ENCODE measurements at regions not wholly inside any gene's neighbourhood (a gene's known extent, or its start where the extent isn't known, plus 50 kb on each side); places are given as distances from the start of the nearest gene placed in this dataset.

DNA sequence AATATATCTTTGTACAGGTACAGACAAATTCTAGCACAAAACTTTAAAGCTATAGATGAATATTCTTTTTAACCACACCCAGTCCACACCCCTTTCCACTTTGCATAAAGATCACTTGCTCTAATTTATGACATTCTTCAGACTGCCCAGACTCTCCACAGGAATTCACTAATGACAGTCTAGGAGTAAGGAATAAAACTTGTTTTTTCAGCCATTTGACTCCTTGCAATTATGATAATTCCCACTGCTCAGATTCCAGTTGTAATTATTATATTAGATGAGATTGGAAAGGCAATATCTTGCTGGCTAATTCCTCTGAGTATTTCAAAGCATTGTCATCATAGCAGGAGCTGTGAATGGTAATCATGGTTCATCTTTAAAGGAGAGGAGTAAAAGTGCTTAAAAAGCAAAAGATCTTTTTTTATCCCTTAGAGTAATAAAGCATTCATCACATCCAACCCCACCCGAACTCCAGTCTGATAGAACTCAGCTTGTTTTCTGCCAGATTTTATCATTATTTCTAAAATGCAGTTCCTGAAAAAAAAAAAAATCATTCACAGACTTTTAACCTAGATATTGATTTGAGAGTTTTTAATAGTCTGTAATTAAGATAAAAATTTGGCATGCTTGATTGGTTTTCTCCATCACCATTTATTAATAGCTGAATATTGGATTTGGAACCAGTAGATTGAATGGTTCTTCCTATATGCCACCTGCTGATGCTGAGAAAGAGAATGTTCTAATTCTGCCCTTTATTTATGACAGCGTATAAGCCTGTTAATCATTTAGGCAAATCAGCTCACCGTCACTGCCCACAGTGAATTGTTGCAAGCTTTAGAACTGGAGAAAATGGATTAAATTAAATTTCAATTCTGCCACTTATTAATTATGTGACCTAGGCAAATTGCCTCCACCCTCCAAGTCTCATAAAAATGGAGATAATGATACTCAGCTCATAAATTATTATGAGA lies 93.9 kb upstream of the RASSF8 start:
- H3K4me3 ChIP-seq (ENCODE audit: low read depth, low read length), result no peak overlapping the region
- TF ChIP-seq, protein P1, sequence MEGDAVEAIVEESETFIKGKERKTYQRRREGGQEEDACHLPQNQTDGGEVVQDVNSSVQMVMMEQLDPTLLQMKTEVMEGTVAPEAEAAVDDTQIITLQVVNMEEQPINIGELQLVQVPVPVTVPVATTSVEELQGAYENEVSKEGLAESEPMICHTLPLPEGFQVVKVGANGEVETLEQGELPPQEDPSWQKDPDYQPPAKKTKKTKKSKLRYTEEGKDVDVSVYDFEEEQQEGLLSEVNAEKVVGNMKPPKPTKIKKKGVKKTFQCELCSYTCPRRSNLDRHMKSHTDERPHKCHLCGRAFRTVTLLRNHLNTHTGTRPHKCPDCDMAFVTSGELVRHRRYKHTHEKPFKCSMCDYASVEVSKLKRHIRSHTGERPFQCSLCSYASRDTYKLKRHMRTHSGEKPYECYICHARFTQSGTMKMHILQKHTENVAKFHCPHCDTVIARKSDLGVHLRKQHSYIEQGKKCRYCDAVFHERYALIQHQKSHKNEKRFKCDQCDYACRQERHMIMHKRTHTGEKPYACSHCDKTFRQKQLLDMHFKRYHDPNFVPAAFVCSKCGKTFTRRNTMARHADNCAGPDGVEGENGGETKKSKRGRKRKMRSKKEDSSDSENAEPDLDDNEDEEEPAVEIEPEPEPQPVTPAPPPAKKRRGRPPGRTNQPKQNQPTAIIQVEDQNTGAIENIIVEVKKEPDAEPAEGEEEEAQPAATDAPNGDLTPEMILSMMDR (IDR thresholded peaks at IDR 0.05; ENCODE audit: insufficient read depth, low read length, missing control alignments), result no peak
- POLR2A ChIA-PET, result interaction anchor here (0.9 kb wide), 1 partner anchor 90 kb away, joined by 3 read pairs; no protein-coding TSS in a partner anchor
- CTCF ChIA-PET, result interaction anchor here (0.7 kb wide), 2 partner anchors 71 to 425 kb away, joined by 3 read pairs; no protein-coding TSS in a partner anchor
- no peak for DNase-seq (ENCODE audit: low read depth, low spot score)

DNA sequence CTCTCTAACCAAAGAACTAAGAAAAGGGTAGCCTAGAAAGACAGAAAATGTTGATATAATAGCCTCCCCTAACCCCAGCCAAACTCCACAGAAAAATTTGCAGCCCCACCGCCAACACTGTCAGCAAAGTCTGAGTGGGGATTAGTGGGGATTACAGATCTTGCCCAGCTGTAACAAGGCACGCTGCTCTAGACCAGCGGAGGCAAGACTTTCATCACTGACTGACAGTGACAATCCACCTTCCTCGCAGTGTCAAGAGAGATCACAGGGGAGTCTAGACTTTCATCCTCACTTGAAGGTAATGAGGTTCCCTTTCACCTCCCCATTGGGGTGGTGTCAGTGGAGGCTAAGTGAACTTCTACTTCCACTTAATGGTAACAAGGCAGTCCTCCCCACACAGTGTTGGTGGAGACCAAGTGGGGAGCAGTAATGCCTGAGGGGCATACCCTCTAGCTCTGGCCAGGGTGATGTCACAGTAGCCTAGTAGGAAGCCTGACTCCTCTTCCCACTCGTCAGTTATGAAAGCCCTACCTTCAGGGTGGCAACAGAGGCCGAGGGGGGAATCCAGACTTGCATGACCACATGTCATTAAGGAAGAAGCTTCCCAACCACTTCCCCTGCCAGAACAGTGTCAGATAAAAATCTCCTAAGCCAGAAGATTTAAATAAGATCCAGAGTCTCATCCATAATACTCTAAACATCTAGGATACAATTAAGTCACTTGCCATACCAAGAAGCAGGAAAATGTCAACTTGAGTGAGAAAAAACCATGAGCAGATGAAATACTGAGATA lies 91.7 kb upstream of the RASSF8 start:
- DNase-seq (ENCODE audit: low read depth, low spot score), result no peak
- POLR2A ChIA-PET, result no interaction called here
- CTCF ChIA-PET, result no interaction called here
- TF ChIP-seq, protein P1 (IDR thresholded peaks at IDR 0.05; ENCODE audit: insufficient read depth, low read length, missing control alignments), result no peak
- no peak overlapping the region for H3K4me3 ChIP-seq (ENCODE audit: low read depth, low read length)

DNA sequence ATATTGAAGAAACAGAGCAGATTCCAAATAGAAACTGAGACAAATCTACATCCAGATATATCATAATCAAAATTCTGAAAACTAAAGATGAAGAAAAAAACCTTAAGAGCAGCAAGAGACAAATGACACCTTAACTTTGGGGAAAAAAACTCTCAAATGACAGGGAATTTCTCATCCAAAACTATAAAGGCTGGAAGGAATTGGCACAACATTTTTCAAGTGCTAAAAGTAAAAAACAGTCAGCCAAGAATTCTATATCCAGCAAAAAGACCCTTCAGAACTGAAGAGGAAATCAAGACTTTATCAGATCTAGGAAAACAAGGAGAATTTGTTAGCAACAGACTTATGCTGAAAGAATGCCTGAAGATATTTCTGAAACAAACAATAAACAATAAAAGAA lies 90.3 kb upstream of the RASSF8 start:
- CTCF ChIA-PET, result no interaction called here
- DNase-seq (ENCODE audit: low read depth, low spot score), result no peak
- TF ChIP-seq, protein P1 (IDR thresholded peaks at IDR 0.05; ENCODE audit: insufficient read depth, low read length, missing control alignments), result no peak
- H3K4me3 ChIP-seq (ENCODE audit: low read depth, low read length), result no peak overlapping the region
- POLR2A ChIA-PET, result no interaction called here

DNA sequence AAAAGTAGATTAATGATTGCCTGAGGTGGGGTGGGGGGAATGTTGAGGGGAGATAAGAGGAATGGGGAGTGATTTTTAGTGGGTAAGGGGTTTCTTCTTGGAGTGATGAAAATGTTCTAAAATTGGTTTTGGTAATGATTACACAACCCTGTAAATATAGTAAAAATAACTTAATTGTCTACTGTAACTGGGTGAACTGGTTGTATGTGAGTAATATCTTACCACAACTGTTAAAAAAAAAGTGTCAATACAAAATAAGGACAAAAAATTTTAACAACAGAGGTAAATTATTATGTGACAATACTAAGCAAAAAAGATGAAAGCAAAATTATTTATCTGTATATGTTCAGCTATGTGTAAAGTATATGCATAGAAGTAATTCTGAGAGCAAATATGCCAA lies 86.3 kb upstream of the RASSF8 start:
- CTCF ChIA-PET, result no interaction called here

DNA sequence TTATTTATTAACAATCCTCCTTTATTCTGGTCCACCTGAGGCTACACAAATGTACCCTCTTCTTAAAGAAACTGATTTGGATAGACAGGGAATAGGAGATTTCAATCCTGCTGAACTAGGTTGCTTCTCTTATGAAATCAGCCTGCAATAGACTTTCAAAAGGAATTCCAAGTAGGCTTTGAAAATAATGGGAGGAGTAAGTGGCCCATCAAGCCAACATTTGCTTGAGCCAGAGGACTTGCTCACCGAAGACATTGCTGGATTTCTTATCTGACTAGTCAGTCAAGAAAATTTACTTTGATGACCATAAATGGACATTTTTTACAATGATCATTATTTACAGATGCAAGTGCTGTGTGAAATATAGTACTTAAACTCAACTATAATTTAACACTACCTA lies 82.8 kb upstream of the RASSF8 start:
- H3K4me3 ChIP-seq (ENCODE audit: low read depth, low read length), result no peak overlapping the region
- DNase-seq (ENCODE audit: low read depth, low spot score), result no peak
- CTCF ChIA-PET, result no interaction called here
- TF ChIP-seq, protein P1 (IDR thresholded peaks at IDR 0.05; ENCODE audit: insufficient read depth, low read length, missing control alignments), result no peak
- POLR2A ChIA-PET, result no interaction called here

More for the DNA sequence above, 86.3 kb upstream of the RASSF8 start:
- no peak overlapping the region for H3K4me3 ChIP-seq (ENCODE audit: low read depth, low read length)
- TF ChIP-seq, protein P1 (IDR thresholded peaks at IDR 0.05; ENCODE audit: insufficient read depth, low read length, missing control alignments), result no peak
- POLR2A ChIA-PET, result no interaction called here
- DNase-seq (ENCODE audit: low read depth, low spot score), result no peak
